Ishikawa (cell line): ENCODE measurements at regions not wholly inside any gene's neighbourhood (a gene's known extent, or its start where the extent isn't known, plus 50 kb on each side); places are given as distances from the start of the nearest gene placed in this dataset.

ENCODE experiments used
- CEBPB ChIP-seq: IDR thresholded peaks from 2 replicates; pipeline ENCODE4 v1.6.1; 2012
- CREB1 ChIP-seq: IDR thresholded peaks from 2 replicates; pipeline ENCODE4 v1.6.1; 2012; ENCODE audit warnings: low read depth
- EGR1 ChIP-seq: IDR thresholded peaks from 2 replicates; pipeline ENCODE4 v1.6.1; 2012
- EP300 ChIP-seq: IDR thresholded peaks from 2 replicates; pipeline ENCODE4 v1.6.1; 2012; ENCODE audit warnings: borderline replicate concordance
- FOXM1 ChIP-seq: IDR thresholded peaks from 2 replicates; pipeline ENCODE4 v1.6.1; 2012; ENCODE audit warnings: low read depth, borderline replicate concordance
- NFIC ChIP-seq: IDR thresholded peaks from 2 replicates; pipeline ENCODE4 v1.6.1; 2012
- RAD21 ChIP-seq: IDR thresholded peaks from 2 replicates; pipeline ENCODE4 v1.6.1; 2012; ENCODE audit warnings: low read depth
- TAF1 ChIP-seq: IDR thresholded peaks from 2 replicates; pipeline ENCODE4 v1.6.1; 2012; ENCODE audit warnings: low read depth, mild to moderate bottlenecking
- TCF12 ChIP-seq: IDR thresholded peaks from 2 replicates; pipeline ENCODE4 v1.6.1; 2012; ENCODE audit warnings: low read depth
- TEAD4 ChIP-seq: IDR thresholded peaks from 2 replicates; pipeline ENCODE4 v1.6.1; 2012
- YY1 ChIP-seq: IDR thresholded peaks from 2 replicates; pipeline ENCODE4 v1.6.1; 2012; ENCODE audit warnings: low read depth
- ZBTB7A ChIP-seq: IDR thresholded peaks from 2 replicates; pipeline ENCODE4 v1.6.1; 2012; ENCODE audit warnings: low read depth
- TF ChIP-seq, protein P1 (sequence below): IDR thresholded peaks from 2 replicates; pipeline ENCODE4 v1.6.1; 2012
- TF ChIP-seq, protein P2 (sequence below): IDR thresholded peaks from 2 replicates; pipeline ENCODE4 v1.6.1; 2012; ENCODE audit warnings: low read depth, mild to moderate bottlenecking
- TF ChIP-seq, protein P3 (sequence below): IDR thresholded peaks from 2 replicates; pipeline ENCODE4 v1.6.1; 2012

DNA sequence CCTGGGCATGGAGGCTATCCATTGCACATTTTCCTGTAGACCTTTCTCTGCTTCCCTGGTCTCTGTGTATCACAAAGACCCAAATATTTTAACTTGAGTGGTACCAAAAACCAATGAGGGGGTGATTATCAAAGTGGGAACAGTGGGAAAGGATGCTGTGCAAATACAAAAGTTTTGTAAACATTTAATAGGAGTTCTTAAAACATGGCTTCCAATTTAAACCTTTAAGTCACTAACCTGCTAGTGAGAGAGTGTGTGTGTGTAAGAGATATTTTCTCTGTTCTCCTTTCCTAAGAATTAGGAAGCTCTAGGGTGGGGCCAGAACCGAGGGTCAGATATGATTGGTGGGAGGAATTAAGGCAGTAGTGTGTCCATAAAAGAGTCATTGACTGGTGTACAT is 64.5 kb upstream of the ARHGAP5 start:
- TF ChIP-seq YY1 (no peak), TCF12 (no peak), ZBTB7A (no peak), EGR1 (no peak), RAD21 (no peak), CREB1 (no peak), FOXM1 (no peak), TEAD4 (no peak), NFIC (no peak), TAF1 (no peak), CEBPB (no peak), EP300 (no peak)
- TF ChIP-seq, protein P1, sequence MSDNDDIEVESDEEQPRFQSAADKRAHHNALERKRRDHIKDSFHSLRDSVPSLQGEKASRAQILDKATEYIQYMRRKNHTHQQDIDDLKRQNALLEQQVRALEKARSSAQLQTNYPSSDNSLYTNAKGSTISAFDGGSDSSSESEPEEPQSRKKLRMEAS: no peak
- TF ChIP-seq, protein P2, sequence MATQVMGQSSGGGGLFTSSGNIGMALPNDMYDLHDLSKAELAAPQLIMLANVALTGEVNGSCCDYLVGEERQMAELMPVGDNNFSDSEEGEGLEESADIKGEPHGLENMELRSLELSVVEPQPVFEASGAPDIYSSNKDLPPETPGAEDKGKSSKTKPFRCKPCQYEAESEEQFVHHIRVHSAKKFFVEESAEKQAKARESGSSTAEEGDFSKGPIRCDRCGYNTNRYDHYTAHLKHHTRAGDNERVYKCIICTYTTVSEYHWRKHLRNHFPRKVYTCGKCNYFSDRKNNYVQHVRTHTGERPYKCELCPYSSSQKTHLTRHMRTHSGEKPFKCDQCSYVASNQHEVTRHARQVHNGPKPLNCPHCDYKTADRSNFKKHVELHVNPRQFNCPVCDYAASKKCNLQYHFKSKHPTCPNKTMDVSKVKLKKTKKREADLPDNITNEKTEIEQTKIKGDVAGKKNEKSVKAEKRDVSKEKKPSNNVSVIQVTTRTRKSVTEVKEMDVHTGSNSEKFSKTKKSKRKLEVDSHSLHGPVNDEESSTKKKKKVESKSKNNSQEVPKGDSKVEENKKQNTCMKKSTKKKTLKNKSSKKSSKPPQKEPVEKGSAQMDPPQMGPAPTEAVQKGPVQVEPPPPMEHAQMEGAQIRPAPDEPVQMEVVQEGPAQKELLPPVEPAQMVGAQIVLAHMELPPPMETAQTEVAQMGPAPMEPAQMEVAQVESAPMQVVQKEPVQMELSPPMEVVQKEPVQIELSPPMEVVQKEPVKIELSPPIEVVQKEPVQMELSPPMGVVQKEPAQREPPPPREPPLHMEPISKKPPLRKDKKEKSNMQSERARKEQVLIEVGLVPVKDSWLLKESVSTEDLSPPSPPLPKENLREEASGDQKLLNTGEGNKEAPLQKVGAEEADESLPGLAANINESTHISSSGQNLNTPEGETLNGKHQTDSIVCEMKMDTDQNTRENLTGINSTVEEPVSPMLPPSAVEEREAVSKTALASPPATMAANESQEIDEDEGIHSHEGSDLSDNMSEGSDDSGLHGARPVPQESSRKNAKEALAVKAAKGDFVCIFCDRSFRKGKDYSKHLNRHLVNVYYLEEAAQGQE: no peak
- TF ChIP-seq, protein P3, sequence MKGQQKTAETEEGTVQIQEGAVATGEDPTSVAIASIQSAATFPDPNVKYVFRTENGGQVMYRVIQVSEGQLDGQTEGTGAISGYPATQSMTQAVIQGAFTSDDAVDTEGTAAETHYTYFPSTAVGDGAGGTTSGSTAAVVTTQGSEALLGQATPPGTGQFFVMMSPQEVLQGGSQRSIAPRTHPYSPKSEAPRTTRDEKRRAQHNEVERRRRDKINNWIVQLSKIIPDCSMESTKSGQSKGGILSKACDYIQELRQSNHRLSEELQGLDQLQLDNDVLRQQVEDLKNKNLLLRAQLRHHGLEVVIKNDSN: no peak

DNA sequence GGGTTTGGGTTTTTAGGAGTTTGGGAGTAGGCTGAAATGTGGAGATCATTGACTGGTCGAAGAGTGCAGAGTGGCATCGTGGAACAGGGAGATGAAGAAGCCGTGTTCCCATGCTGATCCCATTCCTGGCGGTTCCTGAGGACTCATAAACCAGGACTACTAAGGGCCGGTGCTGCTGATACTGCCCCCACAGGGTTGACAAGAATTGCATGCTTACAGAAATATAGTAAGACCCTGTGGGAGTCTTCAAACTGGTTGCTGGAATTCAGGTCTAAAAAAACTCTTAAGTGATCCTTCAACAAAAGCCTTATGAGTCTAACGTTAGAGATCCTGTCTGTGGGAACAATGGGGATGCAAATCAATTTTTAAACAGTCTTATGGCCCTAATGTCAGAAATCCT is 64.0 kb upstream of the ARHGAP5 start:
- TF ChIP-seq NFIC: no peak
- TF ChIP-seq, protein P2: no peak
- TF ChIP-seq TCF12: no peak
- no peak for TF ChIP-seq CREB1
- no peak for TF ChIP-seq TAF1
- no peak for TF ChIP-seq EP300
- TF ChIP-seq RAD21: no peak
- no peak for TF ChIP-seq TEAD4
- TF ChIP-seq, protein P1: no peak
- no peak for TF ChIP-seq ZBTB7A
- TF ChIP-seq EGR1: no peak
- no peak for TF ChIP-seq YY1
- TF ChIP-seq CEBPB: no peak
- TF ChIP-seq FOXM1: no peak
- TF ChIP-seq, protein P3: no peak

DNA sequence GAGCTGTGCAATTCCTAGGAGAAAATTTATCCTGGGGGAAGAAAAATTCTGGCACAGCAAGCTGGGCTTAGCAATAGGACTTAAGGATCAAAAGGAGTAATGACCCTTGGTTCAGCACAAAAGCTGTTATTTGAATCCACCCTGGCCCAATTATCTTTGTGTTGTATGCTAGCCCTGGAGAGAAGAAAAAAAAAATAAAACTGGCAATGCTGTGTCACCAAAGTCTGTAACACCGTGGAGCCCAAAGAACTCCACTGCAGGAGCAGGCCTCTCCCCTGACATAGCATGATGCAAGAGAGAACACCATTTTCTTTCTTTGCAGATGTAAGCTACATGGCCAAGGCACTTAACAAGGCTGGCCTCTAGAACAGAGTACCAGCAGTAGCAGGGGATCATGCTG is 63.0 kb upstream of the ARHGAP5 start:
- TF ChIP-seq EGR1 (no peak), YY1 (no peak), EP300 (no peak), CREB1 (no peak), CEBPB (no peak), TEAD4 (no peak), ZBTB7A (no peak), RAD21 (no peak), TAF1 (no peak), TCF12 (no peak), NFIC (no peak), FOXM1 (no peak)
- TF ChIP-seq, protein P2: no peak
- TF ChIP-seq, protein P1: no peak
- TF ChIP-seq, protein P3: no peak

DNA sequence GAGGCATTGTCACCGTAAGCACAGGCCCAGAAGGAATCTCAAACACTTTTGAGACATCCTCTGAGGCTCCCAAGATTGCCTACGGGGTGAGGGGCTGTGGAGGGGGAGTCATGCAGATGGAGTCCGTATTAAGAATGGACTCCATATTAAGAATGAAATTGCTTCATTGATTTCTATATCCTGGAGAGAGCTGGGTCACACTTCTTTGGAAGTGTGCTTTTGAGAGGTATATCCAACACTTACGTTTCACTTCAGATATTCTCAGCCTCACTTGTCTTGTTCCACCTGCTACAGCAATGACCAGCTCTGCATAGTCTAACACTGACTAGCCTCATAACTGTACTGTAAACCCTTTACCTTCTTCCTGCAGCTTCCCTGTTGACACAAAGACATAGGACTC is 62.6 kb upstream of the ARHGAP5 start:
- TF ChIP-seq EP300: no peak
- TF ChIP-seq RAD21: no peak
- TF ChIP-seq YY1: no peak
- TF ChIP-seq, protein P3: no peak
- TF ChIP-seq TAF1: no peak
